ENCODE measurements at regions not wholly inside any gene's neighbourhood (a gene's known extent, or its start where the extent isn't known, plus 50 kb on each side); places are given as distances from the start of the nearest gene placed in this dataset.

- H3K27ac Mint-ChIP-seq = no peak overlapping the region
- H3K36me3 Mint-ChIP-seq = no peaks in the 10 kb centered on the region
- no peak overlapping the region for H3K4me3 Mint-ChIP-seq
- no peaks in the 10 kb centered on the region for H3K9me3 Mint-ChIP-seq
- peaks cover 1% of the 10 kb centered on the region for H3K27me3 Mint-ChIP-seq
- H3K4me1 Mint-ChIP-seq = no peaks in the 10 kb centered on the region
Measured at GRCh38 chr4:20598626-20599025, 101.6 kb upstream of the PACRGL start.

GRCh38 chr4:20603671-20604313 lies 96.5 kb upstream of the PACRGL start:
- Mint-ChIP-seq H3K27me3 (peaks cover under 1% of the 10 kb centered on the region), H3K4me3 (no peak overlapping the region), H3K9me3 (no peaks in the 10 kb centered on the region), H3K36me3 (no peaks in the 10 kb centered on the region), H3K4me1 (no peaks in the 10 kb centered on the region), H3K27ac (no peak overlapping the region)

DNA sequence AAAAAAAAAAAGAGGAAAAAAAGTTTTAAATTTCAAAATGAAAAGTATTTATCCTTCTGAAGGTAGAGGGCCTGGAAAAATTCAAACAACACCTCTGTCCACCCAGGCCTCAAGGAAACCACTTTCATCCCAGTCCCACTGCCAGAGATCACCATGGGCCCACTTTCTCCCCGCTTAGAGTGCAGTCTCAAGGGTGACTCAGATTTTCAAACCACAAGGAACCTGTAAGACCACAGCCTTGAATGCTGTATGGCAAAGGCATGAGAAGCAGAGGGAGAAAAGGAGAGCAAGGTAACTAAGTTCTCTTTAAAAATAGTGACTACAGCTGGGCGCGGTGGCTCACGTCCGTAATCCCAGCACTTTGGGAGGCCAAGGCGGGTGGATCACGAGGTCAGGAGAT lies 87.9 kb upstream of the PACRGL start:
- no peaks in the 10 kb centered on the region for H3K4me1 Mint-ChIP-seq
- peaks cover 7% of the 10 kb centered on the region for H3K27me3 Mint-ChIP-seq
- no peaks in the 10 kb centered on the region for H3K9me3 Mint-ChIP-seq
- H3K4me3 Mint-ChIP-seq = no peak overlapping the region
- H3K27ac Mint-ChIP-seq = no peak overlapping the region
- H3K36me3 Mint-ChIP-seq = no peaks in the 10 kb centered on the region

DNA sequence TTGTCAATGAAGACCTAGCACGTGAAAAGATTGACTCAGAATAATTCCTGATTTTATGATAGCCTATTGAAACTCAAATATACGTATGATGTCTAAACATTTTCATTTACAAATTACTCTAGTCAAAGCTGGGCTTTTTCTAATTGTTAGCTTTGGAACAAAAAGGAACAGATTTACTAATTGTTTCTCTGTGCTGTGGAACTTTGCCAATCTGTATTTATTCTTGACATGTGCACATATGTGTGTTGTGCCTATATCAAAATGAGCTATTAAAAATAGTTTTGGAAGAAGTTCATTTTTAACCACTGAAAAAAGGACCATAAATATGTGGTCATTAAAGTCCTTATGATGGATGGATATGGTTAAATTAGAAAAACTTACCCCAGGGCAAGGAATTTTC lies 85.4 kb upstream of the PACRGL start:
- peaks cover 4% of the 10 kb centered on the region for H3K27me3 Mint-ChIP-seq
- H3K9me3 Mint-ChIP-seq = no peaks in the 10 kb centered on the region
- no peaks in the 10 kb centered on the region for H3K36me3 Mint-ChIP-seq
- H3K4me3 Mint-ChIP-seq = no peak overlapping the region
- H3K4me1 Mint-ChIP-seq = no peaks in the 10 kb centered on the region
- no peak overlapping the region for H3K27ac Mint-ChIP-seq

DNA sequence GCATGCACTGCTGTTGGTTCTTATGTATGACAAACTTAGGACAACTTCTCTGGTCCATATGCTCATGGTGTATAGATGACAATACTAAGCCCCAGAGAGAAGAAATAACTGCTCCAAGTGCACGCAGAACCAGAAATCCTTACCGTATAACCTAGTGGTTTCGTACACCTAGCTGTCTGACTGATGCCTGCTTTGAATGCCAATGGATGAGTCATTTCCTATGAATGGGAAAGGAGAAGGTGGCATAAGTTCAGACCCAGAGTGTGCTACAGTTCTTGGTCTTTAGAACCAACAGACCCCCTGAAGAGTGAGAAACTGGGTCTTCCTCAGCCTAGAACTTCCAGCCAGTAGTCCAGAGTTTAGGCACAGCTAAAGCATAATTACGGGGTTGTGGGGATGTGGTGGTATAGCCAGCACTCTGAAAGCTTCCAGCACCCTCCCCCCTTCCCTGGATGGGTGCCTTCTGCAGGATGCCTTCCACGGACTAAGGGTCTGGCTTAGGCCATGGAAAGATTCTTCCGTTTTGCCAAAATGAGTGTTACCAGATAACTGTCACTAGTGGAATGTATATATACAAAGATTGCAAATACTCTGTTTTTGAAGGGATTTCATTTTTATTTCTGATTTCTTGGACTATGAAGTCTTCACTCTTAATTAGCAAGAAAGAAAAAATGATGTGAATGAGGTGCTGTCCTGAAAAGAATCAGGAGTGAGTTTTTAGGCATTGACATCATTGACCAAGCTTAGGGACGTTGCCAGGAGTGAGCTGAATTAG lies 84.6 kb upstream of the PACRGL start:
- Mint-ChIP-seq H3K9me3 (no peaks in the 10 kb centered on the region), H3K27ac (no peak overlapping the region), H3K4me3 (no peak overlapping the region), H3K36me3 (no peaks in the 10 kb centered on the region), H3K4me1 (no peaks in the 10 kb centered on the region), H3K27me3 (peaks cover 1% of the 10 kb centered on the region)

- Mint-ChIP-seq H3K4me3 (no peak overlapping the region), H3K27me3 (peaks cover 1% of the 10 kb centered on the region), H3K36me3 (no peaks in the 10 kb centered on the region), H3K4me1 (peaks cover under 1% of the 10 kb centered on the region), H3K9me3 (no peaks in the 10 kb centered on the region), H3K27ac (no peak overlapping the region)
Measured at GRCh38 chr4:20616313-20616712, 83.9 kb upstream of the PACRGL start.

GRCh38 chr4:20616848-20617247 lies 83.4 kb upstream of the PACRGL start:
- Mint-ChIP-seq H3K4me3 (no peak overlapping the region), H3K9me3 (no peaks in the 10 kb centered on the region), H3K27ac (no peak overlapping the region), H3K4me1 (peaks cover 5% of the 10 kb centered on the region), H3K36me3 (no peaks in the 10 kb centered on the region), H3K27me3 (peaks cover 1% of the 10 kb centered on the region)

- H3K9me3 Mint-ChIP-seq = no peaks in the 10 kb centered on the region
- peaks cover 5% of the 10 kb centered on the region for H3K4me1 Mint-ChIP-seq
- peak overlapping the region; percentile 13 for H3K27ac Mint-ChIP-seq
- H3K27me3 Mint-ChIP-seq = peaks cover 1% of the 10 kb centered on the region
- H3K36me3 Mint-ChIP-seq = no peaks in the 10 kb centered on the region
- no peak overlapping the region for H3K4me3 Mint-ChIP-seq
Measured at GRCh38 chr4:20617678-20618396, 82.4 kb upstream of the PACRGL start.

GRCh38 chr4:20618731-20619130 lies 81.5 kb upstream of the PACRGL start:
- peaks cover 1% of the 10 kb centered on the region for H3K27me3 Mint-ChIP-seq
- H3K9me3 Mint-ChIP-seq = no peaks in the 10 kb centered on the region
- peaks cover 5% of the 10 kb centered on the region for H3K4me1 Mint-ChIP-seq
- no peak overlapping the region for H3K4me3 Mint-ChIP-seq
- no peaks in the 10 kb centered on the region for H3K36me3 Mint-ChIP-seq
- no peak overlapping the region for H3K27ac Mint-ChIP-seq

DNA sequence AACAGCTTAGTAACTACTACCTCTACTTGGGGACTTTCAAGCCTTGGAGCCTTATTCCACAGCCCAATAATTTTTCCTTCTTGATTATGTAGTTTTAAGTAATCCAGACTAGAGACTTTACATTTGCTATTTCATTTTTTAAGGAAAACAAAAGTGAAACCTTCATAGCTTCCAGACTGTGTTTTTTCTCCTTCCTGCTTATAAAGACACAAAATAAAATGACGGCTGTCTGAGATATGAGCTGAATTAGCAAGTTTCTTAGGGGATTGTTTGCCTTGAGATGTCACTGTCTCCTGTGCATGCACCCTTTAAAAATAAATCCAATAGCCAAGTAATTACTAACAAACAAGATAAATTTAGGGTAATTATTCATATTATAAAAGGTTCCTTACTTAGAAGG lies 78.8 kb upstream of the PACRGL start:
- H3K9me3 Mint-ChIP-seq = no peaks in the 10 kb centered on the region
- peaks cover 5% of the 10 kb centered on the region for H3K4me1 Mint-ChIP-seq
- H3K4me3 Mint-ChIP-seq = peak overlapping the region; percentile 17
- H3K36me3 Mint-ChIP-seq = no peaks in the 10 kb centered on the region
- H3K27me3 Mint-ChIP-seq = peaks cover 2% of the 10 kb centered on the region
- H3K27ac Mint-ChIP-seq = no peak overlapping the region

GRCh38 chr4:20622701-20623100 lies 77.6 kb upstream of the PACRGL start:
- H3K27me3 Mint-ChIP-seq = peaks cover 1% of the 10 kb centered on the region
- H3K36me3 Mint-ChIP-seq = no peaks in the 10 kb centered on the region
- no peak overlapping the region for H3K4me3 Mint-ChIP-seq
- no peak overlapping the region for H3K27ac Mint-ChIP-seq
- no peaks in the 10 kb centered on the region for H3K9me3 Mint-ChIP-seq
- H3K4me1 Mint-ChIP-seq = peaks cover 5% of the 10 kb centered on the region

- Mint-ChIP-seq H3K27me3 (peaks cover 1% of the 10 kb centered on the region), H3K36me3 (no peaks in the 10 kb centered on the region)
Measured at GRCh38 chr4:20623939-20624338, 76.3 kb upstream of the PACRGL start.

GRCh38 chr4:20624793-20625374 lies 75.4 kb upstream of the PACRGL start:
- H3K4me3 Mint-ChIP-seq = no peak overlapping the region
- peaks cover 3% of the 10 kb centered on the region for H3K27me3 Mint-ChIP-seq
- no peaks in the 10 kb centered on the region for H3K36me3 Mint-ChIP-seq
- H3K4me1 Mint-ChIP-seq = peaks cover 5% of the 10 kb centered on the region
- no peak overlapping the region for H3K27ac Mint-ChIP-seq
- H3K9me3 Mint-ChIP-seq = no peaks in the 10 kb centered on the region

More at GRCh38 chr4:20623939-20624338, 76.3 kb upstream of the PACRGL start:
- no peaks in the 10 kb centered on the region for H3K9me3 Mint-ChIP-seq
- H3K4me3 Mint-ChIP-seq = no peak overlapping the region
- no peak overlapping the region for H3K27ac Mint-ChIP-seq
- peaks cover 5% of the 10 kb centered on the region for H3K4me1 Mint-ChIP-seq

GRCh38 chr4:20625426-20625825 lies 74.8 kb upstream of the PACRGL start:
- Mint-ChIP-seq H3K36me3 (no peaks in the 10 kb centered on the region), H3K4me3 (no peak overlapping the region), H3K4me1 (peaks cover 5% of the 10 kb centered on the region), H3K27ac (no peak overlapping the region), H3K9me3 (no peaks in the 10 kb centered on the region), H3K27me3 (peaks cover 3% of the 10 kb centered on the region)

DNA sequence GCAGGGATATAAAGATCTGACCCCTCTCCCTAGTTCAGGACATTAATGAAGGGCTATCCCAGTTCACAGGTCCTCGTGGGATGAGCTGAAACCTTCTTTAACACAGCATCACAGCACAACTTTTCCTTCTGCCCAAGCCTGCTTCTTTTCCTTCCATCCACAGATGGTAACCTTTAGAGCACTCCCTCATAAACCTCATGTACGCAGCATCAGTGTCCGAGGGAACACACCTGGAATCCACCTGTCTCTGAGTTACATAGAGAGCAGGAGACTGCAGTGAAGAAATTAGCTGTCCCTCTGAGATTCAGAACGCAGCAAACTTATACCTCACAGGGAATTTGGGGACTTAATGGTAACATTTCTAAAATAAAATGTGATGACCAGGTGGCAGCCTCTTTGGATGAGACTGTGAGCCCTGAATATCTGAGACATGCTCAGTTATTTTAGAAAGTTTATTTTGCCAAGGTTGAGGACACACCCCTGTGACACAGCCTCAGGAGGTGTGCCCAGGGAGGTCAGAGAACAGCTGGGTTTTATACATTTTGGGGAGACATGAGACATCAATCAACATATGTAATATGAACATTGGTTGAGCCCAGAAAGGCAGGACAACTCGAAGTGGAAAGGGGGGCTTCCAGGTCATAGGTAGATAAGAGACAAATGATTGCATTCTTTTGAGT lies 73.8 kb upstream of the PACRGL start:
- Mint-ChIP-seq H3K9me3 (no peaks in the 10 kb centered on the region), H3K4me1 (peaks cover 3% of the 10 kb centered on the region), H3K27me3 (peaks cover 3% of the 10 kb centered on the region), H3K27ac (no peak overlapping the region), H3K36me3 (no peaks in the 10 kb centered on the region), H3K4me3 (no peak overlapping the region)
